ENCODE measurements at regions not wholly inside any gene's neighbourhood (a gene's known extent, or its start where the extent isn't known, plus 50 kb on each side); places are given as distances from the start of the nearest gene placed in this dataset.

GRCh38 chr3:24956613-24957012 is 462.0 kb upstream of the THRB start:
- H3K4me1 ChIP-seq: peaks cover 3 to 35% (median 6%) of the 10 kb centered on the region in 4 donors
- DNase-seq (ENCODE audit: extremely low spot score): no peak
- H3K9me3 ChIP-seq: peaks cover 0 to 7% (median 0%) of the 10 kb centered on the region in 4 donors
- WGBS: 87% methylated on average over 4 of the region's 4 CpGs
- intact Hi-C loops (cut with DNase I): loop anchor here (5.0 kb wide), 1 partner anchor 184 kb away; no protein-coding TSS in a partner anchor
- TF ChIP-seq EP300 (IDR thresholded peaks at IDR 0.05) (no peak), CTCF (IDR thresholded peaks at IDR 0.05) (no peak), POLR2AphosphoS5 (IDR thresholded peaks at IDR 0.05) (peak in 1 of 2 donors; percentile 28), POLR2A (IDR thresholded peaks at IDR 0.05; ENCODE audit: low read depth) (no peak)
- H3K4me3 ChIP-seq: no peak overlapping the region
- no peaks in the 10 kb centered on the region for H3K27me3 ChIP-seq
- H3K36me3 ChIP-seq: no peaks in the 10 kb centered on the region
- H3K27ac ChIP-seq (replicated peaks in 1 of 4): no peak overlapping the region

- whole genome bisulfite sequencing: 48% methylated on average over 2 of the region's 2 CpGs
- no peaks in the 10 kb centered on the region for H3K36me3 ChIP-seq
- no peak for DNase-seq (ENCODE audit: extremely low spot score)
- no peaks in the 10 kb centered on the region for H3K27me3 ChIP-seq
- no peak overlapping the region for H3K4me3 ChIP-seq
- no peak overlapping the region for H3K27ac ChIP-seq (replicated peaks in 1 of 4)
- intact Hi-C loops (cut with DNase I): loop anchor here (5.0 kb wide), 1 partner anchor 186 kb away; no protein-coding TSS in a partner anchor
- H3K9me3 ChIP-seq: peaks cover 0 to 7% (median 0%) of the 10 kb centered on the region in 4 donors
- no peak for TF ChIP-seq POLR2A (IDR thresholded peaks at IDR 0.05; ENCODE audit: low read depth)
- no peak for TF ChIP-seq POLR2AphosphoS5 (IDR thresholded peaks at IDR 0.05)
- no peak for TF ChIP-seq EP300 (IDR thresholded peaks at IDR 0.05)
- no peak for TF ChIP-seq CTCF (IDR thresholded peaks at IDR 0.05)
- peaks cover 3 to 35% (median 6%) of the 10 kb centered on the region in 4 donors for H3K4me1 ChIP-seq
These were observed 463.6 kb upstream of the THRB start for GRCh38 chr3:24958271-24958670.

GRCh38 chr3:24958910-24959447 is 464.3 kb upstream of the THRB start:
- Histone ChIP-seq H3K27me3 (no peaks in the 10 kb centered on the region), H3K36me3 (no peaks in the 10 kb centered on the region), H3K4me3 (no peak overlapping the region), H3K27ac (replicated peaks in 1 of 4) (no peak overlapping the region), H3K4me1 (peaks cover 3 to 36% (median 11%) of the 10 kb centered on the region in 4 donors), H3K9me3 (peaks cover 0 to 7% (median 0%) of the 10 kb centered on the region in 4 donors)
- intact Hi-C loops (cut with DNase I): loop anchor here (5.0 kb wide), 1 partner anchor 187 kb away; no protein-coding TSS in a partner anchor
- TF ChIP-seq POLR2AphosphoS5 (IDR thresholded peaks at IDR 0.05) (no peak), EP300 (IDR thresholded peaks at IDR 0.05) (no peak), CTCF (IDR thresholded peaks at IDR 0.05) (no peak), POLR2A (IDR thresholded peaks at IDR 0.05; ENCODE audit: low read depth) (no peak)
- 97% methylated on average over 3 of the region's 5 CpGs for WGBS
- no peak for DNase-seq (ENCODE audit: extremely low spot score)

- 57% methylated on average over 2 of the region's 2 CpGs for WGBS
- TF ChIP-seq CTCF (IDR thresholded peaks at IDR 0.05) (peak; percentile 38 to 64 (median 50)), POLR2AphosphoS5 (IDR thresholded peaks at IDR 0.05) (no peak)
- Histone ChIP-seq H3K4me1 (peaks cover 0 to 28% (median 8%) of the 10 kb centered on the region in 4 donors), H3K9me3 (peaks cover 0 to 4% (median 0%) of the 10 kb centered on the region in 4 donors), H3K36me3 (no peaks in the 10 kb centered on the region), H3K27me3 (no peaks in the 10 kb centered on the region), H3K27ac (replicated peaks in 1 of 4) (no peak overlapping the region), H3K4me3 (no peak overlapping the region)
- intact Hi-C loops (cut with DNase I): loop anchor here (5.0 to 10.0 kb wide), 2 partner anchors 461 to 628 kb away; partner anchors contain the start of gene RARB
- no peak for DNase-seq (ENCODE audit: extremely low spot score)
These were observed 464.1 kb upstream of the RARB start for GRCh38 chr3:24963762-24964625.

Measured in esophagus muscularis mucosa (tissue), 4 donors.